Esophagus squamous epithelium (tissue), 5 donors: ENCODE measurements at regions not wholly inside any gene's neighbourhood (a gene's known extent, or its start where the extent isn't known, plus 50 kb on each side); places are given as distances from the start of the nearest gene placed in this dataset.
A peak's percentile ranks its signal among the peaks of the same experiment; 100 is the strongest.

ENCODE experiments used
- DNase-seq: peaks from one replicate; lab custom pipeline; 2025; lab: John Stamatoyannopoulos, UW
- H3K27ac ChIP-seq, 4 donors: fragments of 200-600 bp; sonication (generic); one replicate each; pipeline ENCODE4 v1.5.1; 2016 to 2019; ENCODE audit warnings: mild to moderate bottlenecking in 1 of 4
- H3K27me3 ChIP-seq, 4 donors: fragments of 200-600 bp; sonication (generic); 1 replicate in 3 of 4; 2 replicates in 1 of 4; pipeline versions ENCODE4 v1.5.1 to v1.6.0; 2017 to 2021; ENCODE audit warnings: antibody characterized with exemption in 1 of 4
- H3K36me3 ChIP-seq, 3 donors: fragments of 200-600 bp; sonication (generic); one replicate each; pipeline ENCODE4 v1.5.1; 2016 to 2019
- H3K4me1 ChIP-seq, 3 donors: fragments of 200-600 bp; sonication (generic); one replicate each; pipeline ENCODE4 v1.5.1; 2017 to 2019
- H3K4me3 ChIP-seq, 4 donors: fragments of 200-600 bp; sonication (generic); 1 replicate in 3 of 4; 2 replicates in 1 of 4; pipeline ENCODE4 v1.5.1; 2016 to 2019; ENCODE audit warnings: mild to moderate bottlenecking in 2 of 4, moderate library complexity in 1 of 4
- H3K9me3 ChIP-seq, 3 donors: fragments of 200-600 bp; sonication (generic); one replicate each; pipeline ENCODE4 v1.5.1; 2016 to 2019
- CTCF ChIP-seq, 6 experiments: fragments of 450-650 bp in 4 of 6; fragments of 200-600 bp in 2 of 6; sonication (generic) in 2 of 6; IDR thresholded peaks; one replicate each; pipeline ENCODE4 v1.5.1; 2016 to 2019; ENCODE audit warnings: antibody characterized with exemption in 6 of 6, mild to moderate bottlenecking in 4 of 6, moderate library complexity in 4 of 6
- POLR2A ChIP-seq, 4 donors: fragments of 450-650 bp; IDR thresholded peaks; one replicate each; pipeline ENCODE4 v1.6.1; 2017; ENCODE audit warnings: antibody characterized with exemption in 4 of 4, mild to moderate bottlenecking in 4 of 4, moderate library complexity in 3 of 4
- WGBS, 2 donors: methylation state at CpG; one replicate each; pipeline ENCODE4 v1.1.5; 2018; 5-methylcytosine and 5-hydroxymethylcytosine counted together
- intact Hi-C: fragments of 100-400 bp; cut with DNase I; formaldehyde crosslinking; loops from one replicate; pipeline ENCODE4 v1.15.0; 2022
- donor health status: DM: yes; HTN: yes; CAD: no.

DNA sequence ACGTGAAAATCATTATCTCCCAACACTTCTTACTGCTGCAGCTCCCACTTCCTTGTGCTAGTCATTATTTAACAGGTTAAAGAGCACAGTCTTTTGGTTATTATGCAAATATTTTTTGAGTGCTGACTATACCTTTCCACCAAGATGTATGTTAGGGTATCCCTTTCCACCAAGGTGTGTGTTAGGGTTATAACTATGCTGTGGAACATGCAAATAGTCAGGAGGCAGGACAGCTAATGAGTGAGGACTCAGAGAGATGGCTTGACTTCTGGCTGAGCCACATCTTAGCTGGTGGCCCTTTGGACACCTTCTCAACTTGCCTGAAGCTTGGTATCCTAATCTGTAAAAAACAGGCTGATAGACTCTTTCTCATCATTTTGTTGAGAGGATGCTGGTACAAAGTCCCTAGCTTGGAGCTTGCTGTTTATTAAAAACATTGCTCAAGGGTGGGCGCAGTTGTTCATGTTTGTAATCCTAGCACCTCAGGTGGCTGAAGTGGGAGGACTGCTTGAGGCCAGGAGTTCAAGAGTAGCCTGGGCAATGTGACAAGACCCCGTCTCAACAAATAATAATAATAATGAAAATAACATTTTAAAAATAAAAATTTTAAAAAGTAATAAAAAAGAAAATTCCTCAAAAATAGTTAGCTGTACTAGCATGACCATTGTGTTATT, 160.5 kb upstream of the ADAMTS9 start:
- TF ChIP-seq POLR2A (IDR thresholded peaks at IDR 0.05): no peak
- no peak for TF ChIP-seq CTCF (IDR thresholded peaks at IDR 0.05)
- Histone ChIP-seq H3K4me1 (no peaks in the 10 kb centered on the region), H3K36me3 (no peaks in the 10 kb centered on the region), H3K9me3 (no peaks in the 10 kb centered on the region), H3K27me3 (no peaks in the 10 kb centered on the region), H3K4me3 (no peak overlapping the region), H3K27ac (no peak overlapping the region)
- intact Hi-C loops: no loop called here
- 84 to 86% methylated on average over 3 of the region's 3 CpGs for WGBS, 2 donors
- DNase-seq: no peak

DNA sequence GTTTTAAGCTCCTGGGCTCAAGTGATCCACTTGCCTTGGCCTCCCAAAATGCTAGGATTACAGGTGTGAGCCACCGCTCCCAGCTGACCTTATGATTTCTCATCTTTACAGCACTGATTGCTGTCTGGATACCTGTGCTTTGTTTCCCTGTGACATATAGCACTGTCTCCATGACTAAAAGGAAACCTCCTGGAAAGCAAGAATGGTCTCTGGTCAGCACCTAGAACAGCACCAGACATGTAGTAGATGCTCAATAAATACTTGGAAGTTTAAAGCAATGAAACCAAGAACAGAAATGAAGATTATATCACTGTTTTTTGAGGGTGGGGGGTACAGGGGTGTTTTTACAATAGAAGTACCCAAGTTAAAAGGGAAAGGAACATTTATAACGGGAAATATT, 156.8 kb upstream of the ADAMTS9 start:
- no peaks in the 10 kb centered on the region for H3K36me3 ChIP-seq
- DNase-seq: no peak
- intact Hi-C loops: no loop called here
- H3K4me3 ChIP-seq: no peak overlapping the region
- TF ChIP-seq CTCF (IDR thresholded peaks at IDR 0.05) (no peak), POLR2A (IDR thresholded peaks at IDR 0.05) (no peak)
- no peaks in the 10 kb centered on the region for H3K27me3 ChIP-seq
- H3K9me3 ChIP-seq: no peaks in the 10 kb centered on the region
- WGBS, 2 donors: 86 to 95% methylated on average over 2 of the region's 2 CpGs
- H3K4me1 ChIP-seq: no peaks in the 10 kb centered on the region
- H3K27ac ChIP-seq: no peak overlapping the region

GRCh38 chr3:64837986-64838735, 150.4 kb upstream of the ADAMTS9 start:
- Histone ChIP-seq H3K4me1 (peaks cover 0 to 26% (median 5%) of the 10 kb centered on the region in 3 donors), H3K4me3 (no peak overlapping the region), H3K9me3 (no peaks in the 10 kb centered on the region), H3K36me3 (no peaks in the 10 kb centered on the region), H3K27ac (peak overlapping the region in 2 of 4 donors; percentile 18 to 51), H3K27me3 (no peaks in the 10 kb centered on the region)
- no peak for DNase-seq
- intact Hi-C loops: no loop called here
- no peak for TF ChIP-seq CTCF (IDR thresholded peaks at IDR 0.05)
- no peak for TF ChIP-seq POLR2A (IDR thresholded peaks at IDR 0.05)
- WGBS, 2 donors: 72 to 73% methylated on average over 6 of the region's 6 CpGs

GRCh38 chr3:64837126-64837738, 149.4 kb upstream of the ADAMTS9 start:
- intact Hi-C loops: no loop called here
- TF ChIP-seq CTCF (IDR thresholded peaks at IDR 0.05) (no peak), POLR2A (IDR thresholded peaks at IDR 0.05) (no peak)
- Histone ChIP-seq H3K27me3 (no peaks in the 10 kb centered on the region), H3K27ac (peak overlapping the region; percentile 17 to 51 (median 28)), H3K36me3 (no peaks in the 10 kb centered on the region), H3K9me3 (no peaks in the 10 kb centered on the region), H3K4me3 (no peak overlapping the region), H3K4me1 (peaks cover 0 to 26% (median 5%) of the 10 kb centered on the region in 3 donors)
- WGBS, 2 donors: 34 to 42% methylated on average over 2 of the region's 2 CpGs
- no peak for DNase-seq

- no peaks in the 10 kb centered on the region for H3K9me3 ChIP-seq
- H3K27me3 ChIP-seq: no peaks in the 10 kb centered on the region
- TF ChIP-seq CTCF (IDR thresholded peaks at IDR 0.05) (no peak), POLR2A (IDR thresholded peaks at IDR 0.05) (no peak)
- H3K4me3 ChIP-seq: no peak overlapping the region
- DNase-seq: no peak
- no peak overlapping the region for H3K27ac ChIP-seq
- intact Hi-C loops: no loop called here
- 58 to 63% methylated on average over 2 of the region's 2 CpGs for WGBS, 2 donors
- peaks cover 0 to 26% (median 5%) of the 10 kb centered on the region in 3 donors for H3K4me1 ChIP-seq
- H3K36me3 ChIP-seq: no peaks in the 10 kb centered on the region
Measured at GRCh38 chr3:64836097-64836496, 148.3 kb upstream of the ADAMTS9 start.
